H9 (cell line): ENCODE measurements at regions not wholly inside any gene's neighbourhood (a gene's known extent, or its start where the extent isn't known, plus 50 kb on each side); places are given as distances from the start of the nearest gene placed in this dataset.

ENCODE experiments used
- DNase-seq: peaks from one replicate; pipeline ENCODE4 v3.0.0-alpha.2; 2017
- H2AFZ ChIP-seq: one replicate; pipeline ENCODE4 v1.6.1; 2013; ENCODE audit warnings: mild to moderate bottlenecking, low read length, control low read depth, moderate library complexity
- H2AK5ac ChIP-seq: 2 replicates; pipeline ENCODE4 v1.6.1; 2013; ENCODE audit warnings: low read length, control low read depth, mixed read lengths; ENCODE audit not compliant: insufficient read length
- H2BK120ac ChIP-seq: one replicate; pipeline ENCODE4 v1.6.1; 2013; ENCODE audit warnings: low read depth, mild to moderate bottlenecking, low read length, control low read depth, inconsistent platforms; ENCODE audit not compliant: poor library complexity, severe bottlenecking
- H2BK12ac ChIP-seq: 2 replicates; pipeline ENCODE4 v1.6.1; 2013; ENCODE audit warnings: low read length, control low read depth, mixed read lengths, low read depth; ENCODE audit not compliant: insufficient read length
- H2BK15ac ChIP-seq: 2 replicates; pipeline ENCODE4 v1.6.1; 2013; ENCODE audit warnings: low read depth, low read length, control low read depth
- H2BK20ac ChIP-seq: one replicate; pipeline ENCODE4 v1.6.1; 2013; ENCODE audit warnings: low read depth, mild to moderate bottlenecking, low read length, control low read depth, inconsistent platforms; ENCODE audit not compliant: poor library complexity, severe bottlenecking
- H2BK5ac ChIP-seq: 2 replicates; pipeline ENCODE4 v1.6.1; 2013; ENCODE audit warnings: low read length, control low read depth, mixed read lengths; ENCODE audit not compliant: insufficient read length
- H3K14ac ChIP-seq: 2 replicates; pipeline ENCODE4 v1.6.1; 2013; ENCODE audit warnings: low read length, control low read depth; ENCODE audit not compliant: insufficient read depth
- H3K18ac ChIP-seq: 2 replicates; pipeline ENCODE4 v1.6.1; 2013; ENCODE audit warnings: low read depth, mild to moderate bottlenecking, mixed read lengths, low read length, control low read depth; ENCODE audit not compliant: insufficient read length
- H3K23ac ChIP-seq: 2 replicates; pipeline ENCODE4 v1.6.1; 2013; ENCODE audit warnings: low read length, control low read depth, mixed read lengths, low read depth; ENCODE audit not compliant: insufficient read length
- H3K23me2 ChIP-seq: 2 replicates; pipeline ENCODE4 v1.6.1; 2013; ENCODE audit warnings: low read depth, mild to moderate bottlenecking, mixed read lengths, low read length, control low read depth; ENCODE audit not compliant: insufficient read length, poor library complexity, severe bottlenecking
- H3K27ac ChIP-seq: 2 replicates; pipeline ENCODE4 v1.5.1; 2013; ENCODE audit warnings: low read length, control low read depth, mixed read lengths, low read depth; ENCODE audit not compliant: insufficient read length
- H3K27me3 ChIP-seq: 2 replicates; pipeline ENCODE4 v1.6.1; 2013; ENCODE audit warnings: low read length, control low read depth, inconsistent platforms; ENCODE audit not compliant: insufficient read depth
- H3K4ac ChIP-seq: 2 replicates; pipeline ENCODE4 v1.6.1; 2013; ENCODE audit warnings: low read depth, mild to moderate bottlenecking, control low read depth, inconsistent platforms, low read length, moderate library complexity
- H3K4me1 ChIP-seq: 2 replicates; pipeline ENCODE4 v1.6.1; 2013; ENCODE audit warnings: low read length, control low read depth, inconsistent platforms; ENCODE audit not compliant: insufficient read depth
- H3K4me2 ChIP-seq: 2 replicates; pipeline ENCODE4 v1.6.1; 2013; ENCODE audit warnings: low read length, control low read depth, mixed read lengths; ENCODE audit not compliant: insufficient read length, insufficient read depth
- H3K56ac ChIP-seq: 2 replicates; pipeline ENCODE4 v1.6.1; 2013; ENCODE audit warnings: low read depth, mild to moderate bottlenecking, mixed read lengths, low read length, control low read depth; ENCODE audit not compliant: insufficient read length
- H3K79me1 ChIP-seq: 2 replicates; pipeline ENCODE4 v1.6.1; 2013; ENCODE audit warnings: low read depth, mild to moderate bottlenecking, moderate library complexity, low read length, control low read depth, inconsistent platforms; ENCODE audit not compliant: insufficient read depth, poor library complexity, severe bottlenecking
- H3K79me2 ChIP-seq: 2 replicates; pipeline ENCODE4 v1.6.1; 2013; ENCODE audit warnings: low read length, control low read depth, inconsistent platforms; ENCODE audit not compliant: insufficient read depth
- H3K9ac ChIP-seq: 2 replicates; pipeline ENCODE4 v1.6.1; 2013; ENCODE audit warnings: low read length, control low read depth, mixed read lengths; ENCODE audit not compliant: insufficient read length; ENCODE audit errors: extremely low read depth
- H3K9me3 ChIP-seq: one replicate; pipeline ENCODE4 v1.6.1; 2013; ENCODE audit warnings: low read depth, low read length, inconsistent platforms; ENCODE audit not compliant: control insufficient read depth
- H3T11ph ChIP-seq: one replicate; pipeline ENCODE4 v1.6.1; 2013; ENCODE audit warnings: mild to moderate bottlenecking, low read length, control low read depth, inconsistent platforms
- H4K20me1 ChIP-seq: one replicate; pipeline ENCODE4 v1.6.1; 2013; ENCODE audit not compliant: control insufficient read depth, insufficient read length, insufficient read depth
- H4K5ac ChIP-seq: 2 replicates; pipeline ENCODE4 v1.6.1; 2013; ENCODE audit warnings: low read depth, mild to moderate bottlenecking, mixed read lengths, low read length, control low read depth; ENCODE audit not compliant: insufficient read length
- H4K8ac ChIP-seq: replicated peaks from 2 replicates; pipeline ENCODE4 v1.6.1; 2013; ENCODE audit warnings: low read length, control low read depth, mixed read lengths, low read depth; ENCODE audit not compliant: insufficient read length
- H4K91ac ChIP-seq: 2 replicates; pipeline ENCODE4 v1.6.1; 2013; ENCODE audit warnings: low read depth, mild to moderate bottlenecking, moderate library complexity, mixed read lengths, low read length, control low read depth; ENCODE audit not compliant: insufficient read length
- H3K27ac Mint-ChIP-seq, 3 experiments: 2 replicates in 2 of 3; 3 replicates in 1 of 3; pipeline ENCODE4 v1.8.0; 2020 to 2021; ENCODE audit warnings: mixed read lengths in 3 of 3, mild to moderate bottlenecking in 1 of 3, moderate library complexity in 1 of 3
- H3K27me3 Mint-ChIP-seq: 2 replicates; pipeline ENCODE4 v1.8.0; 2021; ENCODE audit warnings: low read depth, mild to moderate bottlenecking, moderate library complexity, mixed read lengths
- H3K36me3 Mint-ChIP-seq, 3 experiments: 2 replicates in 2 of 3; 3 replicates in 1 of 3; pipeline ENCODE4 v1.8.0; 2020 to 2021; ENCODE audit warnings: low read depth in 3 of 3, mixed read lengths in 3 of 3; ENCODE audit not compliant: insufficient read depth in 1 of 3
- H3K4me1 Mint-ChIP-seq, 2 experiments: 2 replicates each; pipeline ENCODE4 v1.8.0; 2020; ENCODE audit warnings: mixed read lengths in 2 of 2
- H3K4me3 Mint-ChIP-seq, 2 experiments: 2 replicates in 1 of 2; 3 replicates in 1 of 2; pipeline ENCODE4 v1.8.0; 2020 to 2021; ENCODE audit warnings: mild to moderate bottlenecking in 2 of 2, mixed read lengths in 2 of 2, moderate library complexity in 1 of 2
- H3K9me3 Mint-ChIP-seq, 2 experiments: 2 replicates in 1 of 2; 3 replicates in 1 of 2; pipeline ENCODE4 v1.8.0; 2020; ENCODE audit warnings: mild to moderate bottlenecking in 2 of 2, mixed read lengths in 2 of 2, moderate library complexity in 1 of 2
- CTCF ChIP-seq: fragments of 200-600 bp; sonication (generic); conservative IDR thresholded peaks from 3 replicates; pipeline ENCODE4 v1.8.0; 2021; ENCODE audit warnings: antibody characterized with exemption, mild to moderate bottlenecking
- WGBS: extraction: QIAGEN DNeasy Blood & Tissue Kit; methylation state at CpG from one replicate; pipeline ENCODE4 v1.1.7; 2013; ENCODE audit warnings: missing lambda C conversion rate, low lambda C conversion rate, mixed read lengths; ENCODE audit not compliant: insufficient read length; ENCODE audit errors: extremely low coverage; 5-methylcytosine and 5-hydroxymethylcytosine counted together

- no peak overlapping the region; a peak in 1 of 7 replicates for H3K27ac Mint-ChIP-seq
- no CpG with 5 or more reads among the region's 6 CpGs for WGBS
- Histone ChIP-seq H4K20me1 (no peaks in the 10 kb centered on the region), H2BK12ac (no peak overlapping the region), H2AFZ (no peak overlapping the region), H3K14ac (no peak overlapping the region), H3K4ac (no peak overlapping the region), H2AK5ac (no peak overlapping the region), H3K4me1 (no peaks in the 10 kb centered on the region; the same call in 1 of the 2 replicates), H3K9ac (no peak overlapping the region), H3K27me3 (no peaks in the 10 kb centered on the region), H3K23me2 (no peaks in the 10 kb centered on the region), H3K9me3 (no peaks in the 10 kb centered on the region), H3K18ac (no peak overlapping the region), H4K8ac (no peak overlapping the region), H3T11ph (no peak overlapping the region), H3K79me2 (no peaks in the 10 kb centered on the region), H3K27ac (no peak overlapping the region), H2BK120ac (no peak overlapping the region), H2BK5ac (no peak overlapping the region), H4K91ac (no peak overlapping the region), H3K56ac (no peak overlapping the region), H3K4me2 (no peak overlapping the region), H2BK20ac (no peak overlapping the region), H3K23ac (no peak overlapping the region), H3K79me1 (no peaks in the 10 kb centered on the region), H4K5ac (no peak overlapping the region), H2BK15ac (no peak overlapping the region)
- peaks cover 7 to 8% of the 10 kb centered on the region in 2 experiments; a peak in 4 of 5 replicates for H3K9me3 Mint-ChIP-seq
- H3K36me3 Mint-ChIP-seq = peaks cover 0 to 5% (median 2%) of the 10 kb centered on the region in 3 experiments; a peak in 4 of 7 replicates
- TF ChIP-seq CTCF = no peak
- H3K4me1 Mint-ChIP-seq = peaks cover 7 to 15% of the 10 kb centered on the region in 2 experiments
- no peak overlapping the region for H3K4me3 Mint-ChIP-seq
- DNase-seq = no peak
- peaks cover 4% of the 10 kb centered on the region for H3K27me3 Mint-ChIP-seq
These were observed 325.9 kb upstream of the TNRC6C start for GRCh38 chr17:77632619-77633018.
